ENCODE measurements at regions not wholly inside any gene's neighbourhood (a gene's known extent, or its start where the extent isn't known, plus 50 kb on each side); places are given as distances from the start of the nearest gene placed in this dataset.

- TF ChIP-seq POLR2A (IDR thresholded peaks at IDR 0.05; ENCODE audit: low read length) (no peak), GATA1 (IDR thresholded peaks at IDR 0.05; ENCODE audit: low read depth, low read length) (no peak)
Measured at GRCh38 chr18:22675006-22675405, 257.3 kb upstream of the CTAGE1 start.

Measured in erythroblast (primary cell).